ENCODE measurements at regions not wholly inside any gene's neighbourhood (a gene's known extent, or its start where the extent isn't known, plus 50 kb on each side); places are given as distances from the start of the nearest gene placed in this dataset.

DNA sequence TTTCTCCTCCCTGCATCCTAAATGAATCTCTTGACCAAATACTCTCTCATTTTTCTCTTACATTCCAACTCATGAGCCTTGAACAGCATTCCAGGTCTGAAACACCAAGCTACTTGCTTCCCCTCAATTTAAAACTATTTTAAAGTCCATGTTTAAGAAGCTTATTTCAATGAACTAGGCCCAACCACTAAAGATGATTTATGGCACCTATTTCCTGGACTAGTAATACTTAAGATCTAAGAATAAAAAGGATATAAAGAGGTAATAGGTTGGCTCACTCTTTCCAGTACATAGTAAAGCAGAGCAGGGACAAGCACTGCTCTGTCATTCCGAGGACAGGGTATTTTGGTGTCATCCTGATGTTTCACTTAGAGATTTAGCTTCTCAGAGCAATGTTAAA lies 219.3 kb upstream of the TMCO5A start:
- no peak for TF ChIP-seq EZH2 (IDR thresholded peaks at IDR 0.05; ENCODE audit: borderline replicate concordance, low read depth, low read length, severe bottlenecking)
- TF ChIP-seq, protein P1, sequence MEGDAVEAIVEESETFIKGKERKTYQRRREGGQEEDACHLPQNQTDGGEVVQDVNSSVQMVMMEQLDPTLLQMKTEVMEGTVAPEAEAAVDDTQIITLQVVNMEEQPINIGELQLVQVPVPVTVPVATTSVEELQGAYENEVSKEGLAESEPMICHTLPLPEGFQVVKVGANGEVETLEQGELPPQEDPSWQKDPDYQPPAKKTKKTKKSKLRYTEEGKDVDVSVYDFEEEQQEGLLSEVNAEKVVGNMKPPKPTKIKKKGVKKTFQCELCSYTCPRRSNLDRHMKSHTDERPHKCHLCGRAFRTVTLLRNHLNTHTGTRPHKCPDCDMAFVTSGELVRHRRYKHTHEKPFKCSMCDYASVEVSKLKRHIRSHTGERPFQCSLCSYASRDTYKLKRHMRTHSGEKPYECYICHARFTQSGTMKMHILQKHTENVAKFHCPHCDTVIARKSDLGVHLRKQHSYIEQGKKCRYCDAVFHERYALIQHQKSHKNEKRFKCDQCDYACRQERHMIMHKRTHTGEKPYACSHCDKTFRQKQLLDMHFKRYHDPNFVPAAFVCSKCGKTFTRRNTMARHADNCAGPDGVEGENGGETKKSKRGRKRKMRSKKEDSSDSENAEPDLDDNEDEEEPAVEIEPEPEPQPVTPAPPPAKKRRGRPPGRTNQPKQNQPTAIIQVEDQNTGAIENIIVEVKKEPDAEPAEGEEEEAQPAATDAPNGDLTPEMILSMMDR (IDR thresholded peaks at IDR 0.05; ENCODE audit: borderline replicate concordance, extremely low read depth, low read length, poor library complexity, severe bottlenecking), result no peak
- H3K4me1 ChIP-seq (ENCODE audit: insufficient read depth, low read length), result no peaks in the 10 kb centered on the region
- no peak overlapping the region for H2AFZ ChIP-seq (ENCODE audit: low read depth, low read length)
- H3K27me3 ChIP-seq (ENCODE audit: insufficient read depth, low read length, poor library complexity), result no peaks in the 10 kb centered on the region
- H4K20me1 ChIP-seq (ENCODE audit: insufficient read depth, low read length), result no peaks in the 10 kb centered on the region
- no peaks in the 10 kb centered on the region for H3K36me3 ChIP-seq (ENCODE audit: insufficient read depth, low read length)
- no peak overlapping the region for H3K4me2 ChIP-seq (ENCODE audit: insufficient read depth, low read length)
- H3K79me2 ChIP-seq (ENCODE audit: insufficient read depth, low read length), result no peaks in the 10 kb centered on the region
- DNase-seq (no peak), ATAC-seq (ENCODE audit: insufficient read depth, low read depth) (no peak)
- H3K9ac ChIP-seq (ENCODE audit: low read depth, low read length), result no peak overlapping the region
- H3K27ac ChIP-seq (ENCODE audit: low read length), result no peak overlapping the region
- no peaks in the 10 kb centered on the region for H3K9me3 ChIP-seq (ENCODE audit: insufficient read depth, low read length, severe bottlenecking)
- no peak overlapping the region for H3K4me3 ChIP-seq (ENCODE audit: low read depth in 1 of 2, low read length in 2 of 2)

DNA sequence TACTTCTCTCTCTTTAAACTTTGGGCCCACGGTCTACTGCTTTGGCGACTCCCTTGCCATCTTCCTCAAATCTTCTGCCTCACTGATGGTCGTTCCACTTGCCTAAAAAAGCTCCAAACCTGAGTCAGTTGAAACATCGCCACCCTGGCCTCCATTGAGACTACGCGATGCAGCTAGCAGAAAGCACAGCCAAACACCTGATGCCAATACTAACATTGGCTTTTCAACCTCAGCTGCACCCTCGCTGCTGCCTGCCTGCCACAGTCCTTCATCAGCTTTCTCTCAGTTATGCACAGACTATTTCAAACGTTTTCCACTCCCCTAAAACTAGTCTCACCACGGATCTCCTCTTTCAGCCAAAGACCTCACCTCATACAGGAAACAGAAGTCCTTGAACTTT lies 214.2 kb upstream of the TMCO5A start:
- Histone ChIP-seq H3K27ac (ENCODE audit: low read length) (no peak overlapping the region), H3K79me2 (ENCODE audit: insufficient read depth, low read length) (no peaks in the 10 kb centered on the region), H3K36me3 (ENCODE audit: insufficient read depth, low read length) (no peaks in the 10 kb centered on the region), H3K9ac (ENCODE audit: low read depth, low read length) (no peak overlapping the region), H3K4me2 (ENCODE audit: insufficient read depth, low read length) (no peak overlapping the region), H3K4me3 (ENCODE audit: low read depth in 1 of 2, low read length in 2 of 2) (no peak overlapping the region), H4K20me1 (ENCODE audit: insufficient read depth, low read length) (no peaks in the 10 kb centered on the region), H3K9me3 (ENCODE audit: insufficient read depth, low read length, severe bottlenecking) (no peaks in the 10 kb centered on the region), H2AFZ (ENCODE audit: low read depth, low read length) (no peak overlapping the region), H3K4me1 (ENCODE audit: insufficient read depth, low read length) (no peaks in the 10 kb centered on the region), H3K27me3 (ENCODE audit: insufficient read depth, low read length, poor library complexity) (no peaks in the 10 kb centered on the region)
- ATAC-seq (ENCODE audit: insufficient read depth, low read depth) (no peak), DNase-seq (no peak)
- no peak for TF ChIP-seq EZH2 (IDR thresholded peaks at IDR 0.05; ENCODE audit: borderline replicate concordance, low read depth, low read length, severe bottlenecking)
- TF ChIP-seq, protein P1 (IDR thresholded peaks at IDR 0.05; ENCODE audit: borderline replicate concordance, extremely low read depth, low read length, poor library complexity, severe bottlenecking), result no peak

DNA sequence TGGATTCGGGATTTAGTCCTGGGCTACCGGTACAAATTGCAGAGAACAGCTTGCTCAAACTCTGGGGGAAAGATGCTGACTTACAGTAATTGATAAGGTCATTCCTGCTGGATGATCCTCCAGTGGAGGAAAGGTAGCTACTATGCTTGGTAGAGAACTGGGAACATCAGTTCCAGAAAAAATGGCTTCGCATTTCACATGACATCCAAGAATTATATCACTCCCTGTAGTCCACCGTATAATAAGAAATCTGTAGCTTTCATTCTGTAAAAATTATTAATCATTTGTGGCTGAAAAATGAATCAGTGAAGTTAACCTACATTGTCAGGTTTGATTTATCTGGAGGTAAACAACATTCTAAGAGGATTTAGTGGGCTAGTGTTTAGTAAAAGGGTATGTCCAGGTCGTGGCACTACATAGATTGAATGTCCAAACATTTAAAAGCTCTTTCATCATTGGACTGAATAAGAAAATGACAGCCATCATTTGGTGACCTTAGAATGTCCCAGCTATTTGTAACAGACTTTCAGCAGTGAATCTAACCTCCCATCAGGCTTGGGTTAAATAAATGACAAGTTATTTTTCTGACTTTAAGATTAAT lies 203.2 kb upstream of the TMCO5A start:
- Histone ChIP-seq H3K36me3 (ENCODE audit: insufficient read depth, low read length) (no peaks in the 10 kb centered on the region), H3K4me1 (ENCODE audit: insufficient read depth, low read length) (no peaks in the 10 kb centered on the region), H3K79me2 (ENCODE audit: insufficient read depth, low read length) (no peaks in the 10 kb centered on the region), H3K4me3 (ENCODE audit: low read depth in 1 of 2, low read length in 2 of 2) (no peak overlapping the region), H3K9me3 (ENCODE audit: insufficient read depth, low read length, severe bottlenecking) (no peaks in the 10 kb centered on the region), H3K4me2 (ENCODE audit: insufficient read depth, low read length) (no peak overlapping the region), H3K27ac (ENCODE audit: low read length) (no peak overlapping the region), H2AFZ (ENCODE audit: low read depth, low read length) (no peak overlapping the region), H4K20me1 (ENCODE audit: insufficient read depth, low read length) (no peaks in the 10 kb centered on the region), H3K27me3 (ENCODE audit: insufficient read depth, low read length, poor library complexity) (no peaks in the 10 kb centered on the region), H3K9ac (ENCODE audit: low read depth, low read length) (no peak overlapping the region)
- TF ChIP-seq EZH2 (IDR thresholded peaks at IDR 0.05; ENCODE audit: borderline replicate concordance, low read depth, low read length, severe bottlenecking), result no peak
- no peak for DNase-seq
- no peak for ATAC-seq (ENCODE audit: insufficient read depth, low read depth)

DNA sequence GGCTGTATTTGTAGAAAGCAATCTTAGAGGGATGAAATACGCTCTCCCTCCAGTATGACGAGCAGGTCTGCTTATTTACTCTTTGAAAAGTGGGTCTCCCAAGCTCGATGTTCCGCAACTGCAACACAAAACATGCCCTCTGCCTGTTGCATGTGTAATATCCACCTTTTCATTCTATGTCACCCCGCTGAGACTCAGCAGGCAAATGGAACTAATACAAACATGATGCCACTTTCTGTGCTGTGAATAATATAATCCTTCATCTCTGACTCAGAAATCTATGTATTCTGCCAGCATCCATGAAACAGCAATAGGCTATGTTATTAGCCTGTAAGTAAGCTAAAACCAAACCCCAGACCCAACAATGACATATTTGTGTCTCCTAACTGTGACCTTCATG lies 200.8 kb upstream of the TMCO5A start:
- DNase-seq (no peak), ATAC-seq (ENCODE audit: insufficient read depth, low read depth) (no peak)
- Histone ChIP-seq H3K27me3 (ENCODE audit: insufficient read depth, low read length, poor library complexity) (no peaks in the 10 kb centered on the region), H3K79me2 (ENCODE audit: insufficient read depth, low read length) (no peaks in the 10 kb centered on the region), H3K4me2 (ENCODE audit: insufficient read depth, low read length) (no peak overlapping the region), H3K36me3 (ENCODE audit: insufficient read depth, low read length) (no peaks in the 10 kb centered on the region), H3K4me3 (ENCODE audit: low read depth in 1 of 2, low read length in 2 of 2) (no peak overlapping the region), H4K20me1 (ENCODE audit: insufficient read depth, low read length) (no peaks in the 10 kb centered on the region), H3K27ac (ENCODE audit: low read length) (no peak overlapping the region), H3K9ac (ENCODE audit: low read depth, low read length) (no peak overlapping the region), H3K4me1 (ENCODE audit: insufficient read depth, low read length) (no peaks in the 10 kb centered on the region), H3K9me3 (ENCODE audit: insufficient read depth, low read length, severe bottlenecking) (no peaks in the 10 kb centered on the region), H2AFZ (ENCODE audit: low read depth, low read length) (no peak overlapping the region)
- TF ChIP-seq, protein P1 (IDR thresholded peaks at IDR 0.05; ENCODE audit: borderline replicate concordance, extremely low read depth, low read length, poor library complexity, severe bottlenecking), result no peak
- TF ChIP-seq EZH2 (IDR thresholded peaks at IDR 0.05; ENCODE audit: borderline replicate concordance, low read depth, low read length, severe bottlenecking), result no peak
